ENCODE measurements at regions not wholly inside any gene's neighbourhood (a gene's known extent, or its start where the extent isn't known, plus 50 kb on each side); places are given as distances from the start of the nearest gene placed in this dataset.

GRCh38 chr12:115871714-115872113 is 405.8 kb downstream of the MED13L start:
- Histone ChIP-seq H3K27me3 (ENCODE audit: insufficient read depth, low read depth, severe bottlenecking) (no peaks in the 10 kb centered on the region), H3K9me3 (ENCODE audit: severe bottlenecking) (peaks cover under 1% of the 10 kb centered on the region), H3K36me3 (no peaks in the 10 kb centered on the region), H3K27ac (no peak overlapping the region), H3K4me3 (ENCODE audit: low read depth, low read length) (no peak overlapping the region)
- peak; percentile 64 for TF ChIP-seq CTCF (IDR thresholded peaks at IDR 0.05; ENCODE audit: low read depth, low read length)
- peak; percentile 61 for DNase-seq

GRCh38 chr12:115870510-115870909 is 407.0 kb downstream of the MED13L start:
- Histone ChIP-seq H3K36me3 (no peaks in the 10 kb centered on the region), H3K27ac (peak overlapping the region; percentile 73), H3K4me3 (ENCODE audit: low read depth, low read length) (no peak overlapping the region; the same call in 1 of the 2 replicates), H3K27me3 (ENCODE audit: insufficient read depth, low read depth, severe bottlenecking) (no peaks in the 10 kb centered on the region), H3K9me3 (ENCODE audit: severe bottlenecking) (no peaks in the 10 kb centered on the region)
- DNase-seq, result peak; percentile 82
- TF ChIP-seq CTCF (IDR thresholded peaks at IDR 0.05; ENCODE audit: low read depth, low read length), result no peak

GRCh38 chr12:115870021-115870420 is 407.5 kb downstream of the MED13L start:
- H3K4me3 ChIP-seq (ENCODE audit: low read depth, low read length), result no peak overlapping the region; the same call in 1 of the 2 replicates
- H3K9me3 ChIP-seq (ENCODE audit: severe bottlenecking), result no peaks in the 10 kb centered on the region
- H3K27ac ChIP-seq, result peak overlapping the region; percentile 73
- H3K27me3 ChIP-seq (ENCODE audit: insufficient read depth, low read depth, severe bottlenecking), result no peaks in the 10 kb centered on the region
- TF ChIP-seq CTCF (IDR thresholded peaks at IDR 0.05; ENCODE audit: low read depth, low read length), result no peak
- DNase-seq, result peak; percentile 52
- H3K36me3 ChIP-seq, result no peaks in the 10 kb centered on the region

GRCh38 chr12:115869604-115870003 is 407.9 kb downstream of the MED13L start:
- Histone ChIP-seq H3K27ac (peak overlapping the region; percentile 73; the same call in 1 of the 2 replicates), H3K27me3 (ENCODE audit: insufficient read depth, low read depth, severe bottlenecking) (no peaks in the 10 kb centered on the region)
- no peak for TF ChIP-seq CTCF (IDR thresholded peaks at IDR 0.05; ENCODE audit: low read depth, low read length)

GRCh38 chr12:115868624-115869023 is 408.9 kb downstream of the MED13L start:
- no peaks in the 10 kb centered on the region for H3K9me3 ChIP-seq (ENCODE audit: severe bottlenecking)
- no peak for DNase-seq
- no peak for TF ChIP-seq CTCF (IDR thresholded peaks at IDR 0.05; ENCODE audit: low read depth, low read length)
- H3K27ac ChIP-seq, result no peak overlapping the region
- H3K4me3 ChIP-seq (ENCODE audit: low read depth, low read length), result no peak overlapping the region
- H3K27me3 ChIP-seq (ENCODE audit: insufficient read depth, low read depth, severe bottlenecking), result no peaks in the 10 kb centered on the region
- H3K36me3 ChIP-seq, result no peaks in the 10 kb centered on the region

More at GRCh38 chr12:115869604-115870003, 407.9 kb downstream of the MED13L start:
- no peak overlapping the region for H3K4me3 ChIP-seq (ENCODE audit: low read depth, low read length)
- DNase-seq, result no peak
- H3K36me3 ChIP-seq, result no peaks in the 10 kb centered on the region
- H3K9me3 ChIP-seq (ENCODE audit: severe bottlenecking), result no peaks in the 10 kb centered on the region

- no peaks in the 10 kb centered on the region for H3K27me3 ChIP-seq (ENCODE audit: insufficient read depth, low read depth, severe bottlenecking)
- H3K4me3 ChIP-seq (ENCODE audit: low read depth, low read length), result no peak overlapping the region
- no peak for DNase-seq
- TF ChIP-seq CTCF (IDR thresholded peaks at IDR 0.05; ENCODE audit: low read depth, low read length), result no peak
- no peaks in the 10 kb centered on the region for H3K9me3 ChIP-seq (ENCODE audit: severe bottlenecking)
- H3K36me3 ChIP-seq, result no peaks in the 10 kb centered on the region
- H3K27ac ChIP-seq, result no peak overlapping the region
Measured at GRCh38 chr12:115867854-115868253, 409.6 kb downstream of the MED13L start.

Measured in WERI-Rb-1 (cell line).